A549 (cell line): ENCODE measurements at regions not wholly inside any gene's neighbourhood (a gene's known extent, or its start where the extent isn't known, plus 50 kb on each side); places are given as distances from the start of the nearest gene placed in this dataset.

Source experiments
- CBX2 ChIP-seq: fragments of 200-600 bp; sonication (generic); IDR thresholded peaks from 2 replicates; pipeline ENCODE4 v1.6.1; 2016; ENCODE audit warnings: low read depth, mild to moderate bottlenecking, borderline replicate concordance
- CHD2 ChIP-seq: fragments of 150-350 bp; IDR thresholded peaks from 2 replicates; pipeline ENCODE4 v1.6.1; 2014; ENCODE audit warnings: low read length; ENCODE audit not compliant: partially characterized antibody
- CHD4 ChIP-seq: fragments of 200-600 bp; sonication (generic); IDR thresholded peaks from 2 replicates; pipeline ENCODE4 v1.6.1; 2016; ENCODE audit warnings: antibody characterized with exemption, mild to moderate bottlenecking, borderline replicate concordance
- EP300 ChIP-seq, 2 experiments: fragments of >200 bp; sonication (Bioruptor Twin); formaldehyde crosslinking; IDR thresholded peaks; 2 replicates in 1 of 2; 3 replicates in 1 of 2; pipeline ENCODE4 v1.6.1; 2016 to 2017
- GATA3 ChIP-seq: IDR thresholded peaks from 2 replicates; pipeline ENCODE4 v1.6.1; 2012; ENCODE audit warnings: borderline replicate concordance
- MAZ ChIP-seq: fragments of 150-350 bp; IDR thresholded peaks from 2 replicates; pipeline ENCODE4 v1.6.1; 2014; ENCODE audit warnings: antibody characterized with exemption, low read depth, low read length, borderline replicate concordance
- RCOR1 ChIP-seq: fragments of 150-350 bp; IDR thresholded peaks from 2 replicates; pipeline ENCODE4 v1.6.1; 2014; ENCODE audit warnings: antibody characterized with exemption, low read length, low read depth
- SMC3 ChIP-seq: fragments of >200 bp; sonication (Bioruptor Twin); formaldehyde crosslinking; IDR thresholded peaks from 3 replicates; pipeline ENCODE4 v1.6.1; 2018; ENCODE audit warnings: inconsistent platforms
- TF ChIP-seq, protein P1 (sequence below): fragments of >200 bp; sonication (Bioruptor Twin); formaldehyde crosslinking; IDR thresholded peaks from 3 replicates; pipeline ENCODE4 v1.5.1; 2016
- TF ChIP-seq, protein P2 (sequence below): IDR thresholded peaks from 2 replicates; pipeline ENCODE4 v1.6.1; 2012
- TF ChIP-seq, protein P3 (sequence below): fragments of 450-650 bp; IDR thresholded peaks from 2 replicates; pipeline ENCODE4 v1.6.1; 2014; ENCODE audit warnings: antibody characterized with exemption

DNA sequence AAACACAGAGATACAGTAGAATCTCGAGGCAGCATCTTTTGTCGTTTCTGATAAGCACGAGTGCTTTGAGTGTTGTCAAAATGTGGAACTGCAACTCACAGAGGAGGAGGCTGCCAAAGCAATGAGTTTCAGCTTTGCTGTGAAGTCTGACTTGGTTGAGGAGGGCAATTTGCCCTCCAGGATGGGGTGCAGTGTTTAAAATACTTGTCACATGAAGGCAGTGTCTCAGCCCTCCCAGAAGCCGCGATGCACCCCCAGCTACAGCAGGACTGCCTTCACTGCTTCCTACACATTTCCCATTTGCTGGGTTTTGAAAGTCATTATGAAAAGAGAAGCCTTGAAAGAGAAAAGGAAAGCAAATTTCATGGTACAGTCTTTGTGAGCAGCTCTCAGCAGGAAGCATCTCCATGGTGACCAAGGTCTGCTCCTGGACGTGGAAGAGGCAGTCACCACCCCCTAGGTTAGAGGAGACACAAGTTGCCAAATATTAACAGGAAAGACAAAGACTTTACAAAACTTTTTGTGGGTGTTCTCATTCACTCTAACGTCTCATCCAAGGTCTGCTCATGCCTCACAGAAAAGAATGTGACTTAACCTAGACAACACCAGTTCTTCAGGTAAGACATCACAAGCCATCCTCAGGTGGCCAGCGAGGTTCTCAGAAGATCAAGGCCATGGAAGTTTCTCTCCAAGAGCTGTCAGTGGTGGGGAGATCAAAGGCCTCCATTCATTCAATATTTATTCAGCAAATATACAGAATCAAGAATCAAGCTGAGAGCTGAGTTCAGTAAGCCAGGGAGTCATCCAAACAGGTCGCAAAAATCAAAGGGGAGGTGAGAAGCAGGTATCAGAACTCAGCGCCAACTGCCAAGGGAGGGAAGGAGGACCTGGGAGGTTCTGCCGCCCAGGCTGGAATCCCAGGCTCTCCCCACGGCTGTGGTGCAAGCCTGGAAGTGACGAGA, 476.0 kb downstream of the EIPR1 start:
- TF ChIP-seq, protein P1, sequence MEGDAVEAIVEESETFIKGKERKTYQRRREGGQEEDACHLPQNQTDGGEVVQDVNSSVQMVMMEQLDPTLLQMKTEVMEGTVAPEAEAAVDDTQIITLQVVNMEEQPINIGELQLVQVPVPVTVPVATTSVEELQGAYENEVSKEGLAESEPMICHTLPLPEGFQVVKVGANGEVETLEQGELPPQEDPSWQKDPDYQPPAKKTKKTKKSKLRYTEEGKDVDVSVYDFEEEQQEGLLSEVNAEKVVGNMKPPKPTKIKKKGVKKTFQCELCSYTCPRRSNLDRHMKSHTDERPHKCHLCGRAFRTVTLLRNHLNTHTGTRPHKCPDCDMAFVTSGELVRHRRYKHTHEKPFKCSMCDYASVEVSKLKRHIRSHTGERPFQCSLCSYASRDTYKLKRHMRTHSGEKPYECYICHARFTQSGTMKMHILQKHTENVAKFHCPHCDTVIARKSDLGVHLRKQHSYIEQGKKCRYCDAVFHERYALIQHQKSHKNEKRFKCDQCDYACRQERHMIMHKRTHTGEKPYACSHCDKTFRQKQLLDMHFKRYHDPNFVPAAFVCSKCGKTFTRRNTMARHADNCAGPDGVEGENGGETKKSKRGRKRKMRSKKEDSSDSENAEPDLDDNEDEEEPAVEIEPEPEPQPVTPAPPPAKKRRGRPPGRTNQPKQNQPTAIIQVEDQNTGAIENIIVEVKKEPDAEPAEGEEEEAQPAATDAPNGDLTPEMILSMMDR, result no peak
- TF ChIP-seq MAZ, result no peak
- TF ChIP-seq GATA3, result no peak
- no peak for TF ChIP-seq CHD4
- TF ChIP-seq RCOR1, result no peak
- TF ChIP-seq, protein P2, sequence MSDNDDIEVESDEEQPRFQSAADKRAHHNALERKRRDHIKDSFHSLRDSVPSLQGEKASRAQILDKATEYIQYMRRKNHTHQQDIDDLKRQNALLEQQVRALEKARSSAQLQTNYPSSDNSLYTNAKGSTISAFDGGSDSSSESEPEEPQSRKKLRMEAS, result no peak
- TF ChIP-seq SMC3, result no peak
- TF ChIP-seq, protein P3, sequence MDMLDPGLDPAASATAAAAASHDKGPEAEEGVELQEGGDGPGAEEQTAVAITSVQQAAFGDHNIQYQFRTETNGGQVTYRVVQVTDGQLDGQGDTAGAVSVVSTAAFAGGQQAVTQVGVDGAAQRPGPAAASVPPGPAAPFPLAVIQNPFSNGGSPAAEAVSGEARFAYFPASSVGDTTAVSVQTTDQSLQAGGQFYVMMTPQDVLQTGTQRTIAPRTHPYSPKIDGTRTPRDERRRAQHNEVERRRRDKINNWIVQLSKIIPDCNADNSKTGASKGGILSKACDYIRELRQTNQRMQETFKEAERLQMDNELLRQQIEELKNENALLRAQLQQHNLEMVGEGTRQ, result no peak
- no peak for TF ChIP-seq CBX2
- no peak for TF ChIP-seq EP300 (IDR thresholded peaks at IDR 0.05)
- no peak for TF ChIP-seq CHD2
